ENCODE measurements at regions not wholly inside any gene's neighbourhood (a gene's known extent, or its start where the extent isn't known, plus 50 kb on each side); places are given as distances from the start of the nearest gene placed in this dataset.

DNA sequence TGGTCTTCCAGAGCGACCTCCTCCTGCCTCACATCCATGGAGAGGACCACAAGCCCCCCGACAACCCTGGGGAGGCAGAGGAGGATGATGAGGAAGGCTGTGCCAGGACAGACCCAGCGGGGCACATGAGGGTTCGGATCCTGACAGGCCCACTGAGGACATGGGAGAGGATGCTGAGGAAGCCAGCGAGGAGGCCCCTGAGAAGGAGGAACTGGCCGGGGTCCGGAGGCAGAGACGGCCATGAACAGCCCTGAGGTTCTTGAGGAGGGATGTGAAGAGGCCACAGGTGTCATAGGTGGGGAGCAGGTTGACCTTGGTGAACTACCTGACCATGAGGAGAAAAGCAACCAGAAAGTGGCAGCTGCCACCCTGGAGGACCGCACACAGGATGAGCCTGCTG is 54.9 kb upstream of the WNT7A start:
- no peaks in the 10 kb centered on the region for H3K36me3 ChIP-seq (ENCODE audit: insufficient read depth, low read length)
- peak overlapping the region; percentile 15 for H3K27ac Mint-ChIP-seq (ENCODE audit: unreplicated experiment)

DNA sequence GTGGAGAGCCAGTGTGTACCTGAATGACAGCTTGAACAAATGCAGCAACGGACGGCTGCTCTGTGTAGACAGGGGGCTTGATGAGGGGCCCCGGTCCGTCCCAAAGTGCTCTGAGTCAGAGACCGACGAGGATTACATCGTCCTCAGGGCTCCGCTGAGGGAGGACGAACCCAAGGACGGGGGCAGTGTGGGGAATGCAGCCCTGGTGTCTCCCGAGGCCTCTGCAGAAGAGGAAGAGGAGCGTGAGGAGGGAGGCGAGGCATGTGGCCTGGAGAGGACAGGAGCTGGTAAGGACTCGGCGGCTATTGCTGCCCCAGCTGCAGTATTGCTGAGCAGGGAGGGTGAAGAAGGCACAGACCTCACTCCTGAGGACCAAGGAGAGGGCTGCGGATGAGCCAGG is 54.4 kb upstream of the WNT7A start:
- Mint-ChIP-seq H3K36me3 (ENCODE audit: low read depth, unreplicated experiment) (no peaks in the 10 kb centered on the region), H3K4me3 (ENCODE audit: unreplicated experiment) (no peak overlapping the region), H3K27ac (ENCODE audit: unreplicated experiment) (no peak overlapping the region), H3K27me3 (ENCODE audit: low read depth, unreplicated experiment) (peaks cover 20% of the 10 kb centered on the region), H3K9me3 (ENCODE audit: unreplicated experiment) (peaks cover 19% of the 10 kb centered on the region), H3K4me1 (ENCODE audit: low read depth, unreplicated experiment) (no peaks in the 10 kb centered on the region)
- Histone ChIP-seq H3K9me3 (ENCODE audit: insufficient read depth, low read depth, low read length) (peaks cover 4% of the 10 kb centered on the region), H3K27ac (ENCODE audit: low read depth, low read length) (no peak overlapping the region), H2AFZ (ENCODE audit: low read depth, low read length) (no peak overlapping the region), H3K36me3 (ENCODE audit: insufficient read depth, low read length) (no peaks in the 10 kb centered on the region), H3K4me3 (ENCODE audit: insufficient read depth, low read depth, low read length) (no peak overlapping the region), H3K4me1 (ENCODE audit: insufficient read depth, low read length) (no peaks in the 10 kb centered on the region), H3K4me2 (ENCODE audit: low read length) (no peak overlapping the region), H3K27me3 (ENCODE audit: insufficient read depth, low read length) (no peaks in the 10 kb centered on the region), H4K20me1 (ENCODE audit: insufficient read depth, low read length) (no peaks in the 10 kb centered on the region), H3K9ac (ENCODE audit: low read length) (no peak overlapping the region), H3K79me2 (ENCODE audit: insufficient read depth, low read length) (no peaks in the 10 kb centered on the region)
- FAIRE-seq, result no peak
- DNase-seq (ENCODE audit: low read depth), result no peak
- no peak for TF ChIP-seq EZH2 (IDR thresholded peaks at IDR 0.05; ENCODE audit: insufficient read depth, low read length)
- TF ChIP-seq, protein P1, sequence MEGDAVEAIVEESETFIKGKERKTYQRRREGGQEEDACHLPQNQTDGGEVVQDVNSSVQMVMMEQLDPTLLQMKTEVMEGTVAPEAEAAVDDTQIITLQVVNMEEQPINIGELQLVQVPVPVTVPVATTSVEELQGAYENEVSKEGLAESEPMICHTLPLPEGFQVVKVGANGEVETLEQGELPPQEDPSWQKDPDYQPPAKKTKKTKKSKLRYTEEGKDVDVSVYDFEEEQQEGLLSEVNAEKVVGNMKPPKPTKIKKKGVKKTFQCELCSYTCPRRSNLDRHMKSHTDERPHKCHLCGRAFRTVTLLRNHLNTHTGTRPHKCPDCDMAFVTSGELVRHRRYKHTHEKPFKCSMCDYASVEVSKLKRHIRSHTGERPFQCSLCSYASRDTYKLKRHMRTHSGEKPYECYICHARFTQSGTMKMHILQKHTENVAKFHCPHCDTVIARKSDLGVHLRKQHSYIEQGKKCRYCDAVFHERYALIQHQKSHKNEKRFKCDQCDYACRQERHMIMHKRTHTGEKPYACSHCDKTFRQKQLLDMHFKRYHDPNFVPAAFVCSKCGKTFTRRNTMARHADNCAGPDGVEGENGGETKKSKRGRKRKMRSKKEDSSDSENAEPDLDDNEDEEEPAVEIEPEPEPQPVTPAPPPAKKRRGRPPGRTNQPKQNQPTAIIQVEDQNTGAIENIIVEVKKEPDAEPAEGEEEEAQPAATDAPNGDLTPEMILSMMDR (IDR thresholded peaks at IDR 0.05; ENCODE audit: insufficient read depth, low read depth, low read length), result no peak

More for the DNA sequence above, 54.9 kb upstream of the WNT7A start:
- no peak overlapping the region for H2AFZ ChIP-seq (ENCODE audit: low read depth, low read length)
- no peaks in the 10 kb centered on the region for H3K27me3 ChIP-seq (ENCODE audit: insufficient read depth, low read length)
- H3K9ac ChIP-seq (ENCODE audit: low read length), result no peak overlapping the region
- DNase-seq (ENCODE audit: low read depth) (no peak), FAIRE-seq (no peak)
- no peaks in the 10 kb centered on the region for H3K4me1 ChIP-seq (ENCODE audit: insufficient read depth, low read length)
- no peak for TF ChIP-seq EZH2 (IDR thresholded peaks at IDR 0.05; ENCODE audit: insufficient read depth, low read length)
- TF ChIP-seq, protein P1 (IDR thresholded peaks at IDR 0.05; ENCODE audit: insufficient read depth, low read depth, low read length), result no peak
- peaks cover 19% of the 10 kb centered on the region for H3K27me3 Mint-ChIP-seq (ENCODE audit: low read depth, unreplicated experiment)
- peaks cover 4% of the 10 kb centered on the region for H3K9me3 ChIP-seq (ENCODE audit: insufficient read depth, low read depth, low read length)
- no peak overlapping the region for H3K27ac ChIP-seq (ENCODE audit: low read depth, low read length)
- no peaks in the 10 kb centered on the region for H3K79me2 ChIP-seq (ENCODE audit: insufficient read depth, low read length)
- H3K4me2 ChIP-seq (ENCODE audit: low read length), result no peak overlapping the region
- H4K20me1 ChIP-seq (ENCODE audit: insufficient read depth, low read length), result no peaks in the 10 kb centered on the region
- H3K4me1 Mint-ChIP-seq (ENCODE audit: low read depth, unreplicated experiment), result no peaks in the 10 kb centered on the region
- no peak overlapping the region for H3K4me3 Mint-ChIP-seq (ENCODE audit: unreplicated experiment)
- H3K4me3 ChIP-seq (ENCODE audit: insufficient read depth, low read depth, low read length), result no peak overlapping the region
- no peaks in the 10 kb centered on the region for H3K36me3 Mint-ChIP-seq (ENCODE audit: low read depth, unreplicated experiment)
- peaks cover 19% of the 10 kb centered on the region for H3K9me3 Mint-ChIP-seq (ENCODE audit: unreplicated experiment)

DNA sequence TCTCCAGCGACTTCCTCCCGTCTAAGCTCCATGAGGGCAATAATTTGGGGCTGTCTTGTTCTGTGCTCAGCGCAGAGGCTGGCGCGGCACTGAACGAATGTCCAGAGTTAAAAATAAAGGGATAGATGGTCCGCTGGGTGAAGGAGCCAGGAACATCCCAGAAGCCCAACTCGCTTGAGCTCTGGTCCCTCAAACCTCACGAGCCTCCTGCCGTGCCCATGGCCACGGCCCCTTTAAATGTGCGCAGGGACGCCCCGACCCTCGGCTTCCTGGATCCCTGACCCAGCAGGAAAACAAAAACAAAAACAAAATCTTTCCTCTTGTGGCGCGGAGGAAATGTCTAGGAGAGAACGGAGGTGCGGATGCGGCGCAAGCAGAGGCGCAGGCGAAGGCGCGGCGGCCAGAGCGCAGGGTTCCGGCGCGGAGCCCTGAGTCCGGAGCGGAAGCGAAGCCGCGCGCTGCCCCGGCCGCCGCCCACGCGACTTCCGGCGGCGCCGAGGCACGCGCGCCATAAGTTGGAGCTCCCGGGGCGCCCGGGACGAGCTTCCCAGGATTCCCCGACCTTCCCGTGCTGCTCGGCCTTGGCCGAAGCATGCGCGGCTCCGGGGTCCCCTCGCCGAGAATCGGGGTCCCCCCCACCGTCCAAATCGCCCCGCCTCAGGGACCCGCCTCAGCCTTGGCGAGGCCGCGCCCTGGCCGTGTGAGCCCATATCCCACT is 52.9 kb upstream of the WNT7A start:
- Histone ChIP-seq H3K4me3 (ENCODE audit: insufficient read depth, low read depth, low read length) (peak overlapping the region; percentile 33), H3K27me3 (ENCODE audit: insufficient read depth, low read length) (no peaks in the 10 kb centered on the region), H3K27ac (ENCODE audit: low read depth, low read length) (no peak overlapping the region), H3K4me2 (ENCODE audit: low read length) (peak overlapping the region; percentile 73), H2AFZ (ENCODE audit: low read depth, low read length) (peak overlapping the region; percentile 60), H3K79me2 (ENCODE audit: insufficient read depth, low read length) (no peaks in the 10 kb centered on the region), H3K4me1 (ENCODE audit: insufficient read depth, low read length) (no peaks in the 10 kb centered on the region), H3K9ac (ENCODE audit: low read length) (no peak overlapping the region), H4K20me1 (ENCODE audit: insufficient read depth, low read length) (no peaks in the 10 kb centered on the region), H3K9me3 (ENCODE audit: insufficient read depth, low read depth, low read length) (peaks cover 4% of the 10 kb centered on the region), H3K36me3 (ENCODE audit: insufficient read depth, low read length) (no peaks in the 10 kb centered on the region)
- Mint-ChIP-seq H3K27ac (ENCODE audit: unreplicated experiment) (no peak overlapping the region), H3K27me3 (ENCODE audit: low read depth, unreplicated experiment) (peaks cover 22% of the 10 kb centered on the region), H3K4me1 (ENCODE audit: low read depth, unreplicated experiment) (no peaks in the 10 kb centered on the region), H3K9me3 (ENCODE audit: unreplicated experiment) (peaks cover 23% of the 10 kb centered on the region), H3K36me3 (ENCODE audit: low read depth, unreplicated experiment) (no peaks in the 10 kb centered on the region), H3K4me3 (ENCODE audit: unreplicated experiment) (no peak overlapping the region)
- TF ChIP-seq EZH2 (IDR thresholded peaks at IDR 0.05; ENCODE audit: insufficient read depth, low read length), result no peak
- TF ChIP-seq, protein P1 (IDR thresholded peaks at IDR 0.05; ENCODE audit: insufficient read depth, low read depth, low read length), result no peak
- no peak for FAIRE-seq
- no peak for DNase-seq (ENCODE audit: low read depth)

Measured in astrocyte (in vitro differentiated cells and primary cell).